Germinal center (tissue), 1 donor: ENCODE measurements at regions not wholly inside any gene's neighbourhood (a gene's known extent, or its start where the extent isn't known, plus 50 kb on each side); places are given as distances from the start of the nearest gene placed in this dataset.

Source experiments
- DNase-seq: peaks from one replicate; pipeline ENCODE4 v3.0.0; 2012; ENCODE audit warnings: mixed read lengths, low spot score

GRCh38 chr18:46346896-46347630 lies 242.9 kb downstream of the HAUS1 start:
- no peak for DNase-seq

- no peak for DNase-seq
Measured at GRCh38 chr18:46350598-46351159, 246.5 kb downstream of the HAUS1 start.

GRCh38 chr18:46352520-46353250 lies 248.5 kb downstream of the HAUS1 start:
- DNase-seq, result no peak

GRCh38 chr18:46353460-46353859 lies 249.3 kb downstream of the HAUS1 start:
- DNase-seq, result no peak

GRCh38 chr18:46356278-46357033 lies 252.3 kb downstream of the HAUS1 start:
- no peak for DNase-seq

- no peak for DNase-seq
Measured at GRCh38 chr18:46360102-46360699, 256.0 kb downstream of the HAUS1 start.

GRCh38 chr18:46360866-46361265 lies 256.7 kb downstream of the HAUS1 start:
- no peak for DNase-seq

GRCh38 chr18:46362533-46362932 lies 258.3 kb downstream of the HAUS1 start:
- no peak for DNase-seq

- no peak for DNase-seq
Measured at GRCh38 chr18:46364048-46364447, 259.9 kb downstream of the HAUS1 start.

GRCh38 chr18:46366201-46366600 lies 262.0 kb downstream of the HAUS1 start:
- DNase-seq, result no peak

GRCh38 chr18:46366751-46367376 lies 262.7 kb downstream of the HAUS1 start:
- DNase-seq, result no peak

GRCh38 chr18:46369323-46369722 lies 265.1 kb downstream of the HAUS1 start:
- DNase-seq, result no peak

GRCh38 chr18:46370898-46371297 lies 266.7 kb downstream of the HAUS1 start:
- no peak for DNase-seq

- no peak for DNase-seq
Measured at GRCh38 chr18:46372670-46373069, 268.5 kb downstream of the HAUS1 start.

- no peak for DNase-seq
Measured at GRCh38 chr18:46373131-46373530, 268.9 kb downstream of the HAUS1 start.

GRCh38 chr18:46373791-46374190 lies 269.6 kb downstream of the HAUS1 start:
- DNase-seq, result no peak

GRCh38 chr18:46374850-46375249 lies 270.7 kb downstream of the HAUS1 start:
- DNase-seq, result no peak

GRCh38 chr18:46377557-46377956 lies 273.4 kb downstream of the HAUS1 start:
- no peak for DNase-seq

- DNase-seq, result no peak
Measured at GRCh38 chr18:46378126-46378863, 274.1 kb downstream of the HAUS1 start.

- DNase-seq, result no peak
Measured at GRCh38 chr18:46378864-46379207, 274.7 kb downstream of the HAUS1 start.

GRCh38 chr18:46379323-46379950 lies 275.3 kb downstream of the HAUS1 start:
- no peak for DNase-seq
